Stimulated activated CD4-positive, alpha-beta T cell treated with anti-CD3 and anti-CD28 coated beads, Interleukin-12 subunit alpha, Interleukin-12 subunit beta, amount 100 ng/mL, for 4 hours (primary cell): ENCODE measurements at regions not wholly inside any gene's neighbourhood (a gene's known extent, or its start where the extent isn't known, plus 50 kb on each side); places are given as distances from the start of the nearest gene placed in this dataset.

ENCODE experiments used
- DNase-seq: peaks from one replicate; pipeline ENCODE4 v3.0.0-alpha.2; 2020

- no peak for DNase-seq
These were observed 111.2 kb upstream of the KIF5B start for GRCh38 chr10:32167450-32167849.

GRCh38 chr10:32166365-32166764 lies 110.1 kb upstream of the KIF5B start:
- no peak for DNase-seq

GRCh38 chr10:32163762-32164148 lies 107.5 kb upstream of the KIF5B start:
- no peak for DNase-seq

GRCh38 chr10:32163071-32163761 lies 107.0 kb upstream of the KIF5B start:
- DNase-seq: no peak

GRCh38 chr10:32161586-32161985 lies 105.4 kb upstream of the KIF5B start:
- DNase-seq: no peak

GRCh38 chr10:32160864-32161263 lies 104.6 kb upstream of the KIF5B start:
- no peak for DNase-seq

GRCh38 chr10:32159264-32159663 lies 103.0 kb upstream of the KIF5B start:
- no peak for DNase-seq

GRCh38 chr10:32156031-32156495 lies 99.8 kb upstream of the KIF5B start:
- DNase-seq: no peak

- DNase-seq: no peak
These were observed 98.9 kb upstream of the KIF5B start for GRCh38 chr10:32155075-32155516.

- no peak for DNase-seq
These were observed 97.7 kb upstream of the KIF5B start for GRCh38 chr10:32153931-32154330.

GRCh38 chr10:32153252-32153651 lies 97.0 kb upstream of the KIF5B start:
- DNase-seq: no peak

- no peak for DNase-seq
These were observed 95.6 kb upstream of the KIF5B start for GRCh38 chr10:32151871-32152270.

GRCh38 chr10:32150532-32151101 lies 94.4 kb upstream of the KIF5B start:
- DNase-seq: no peak

GRCh38 chr10:32149252-32149955 lies 93.2 kb upstream of the KIF5B start:
- no peak for DNase-seq

- DNase-seq: no peak
These were observed 92.6 kb upstream of the KIF5B start for GRCh38 chr10:32148864-32149251.

GRCh38 chr10:32147730-32148129 lies 91.5 kb upstream of the KIF5B start:
- DNase-seq: no peak

- no peak for DNase-seq
These were observed 89.9 kb upstream of the KIF5B start for GRCh38 chr10:32146166-32146565.

GRCh38 chr10:32144817-32145688 lies 88.8 kb upstream of the KIF5B start:
- no peak for DNase-seq

- DNase-seq: no peak
These were observed 87.2 kb upstream of the KIF5B start for GRCh38 chr10:32143302-32143847.

GRCh38 chr10:32142646-32143045 lies 86.4 kb upstream of the KIF5B start:
- DNase-seq: no peak

GRCh38 chr10:32141018-32141807 lies 85.0 kb upstream of the KIF5B start:
- no peak for DNase-seq

- no peak for DNase-seq
These were observed 84.2 kb upstream of the KIF5B start for GRCh38 chr10:32140403-32140802.
